ENCODE measurements at regions not wholly inside any gene's neighbourhood (a gene's known extent, or its start where the extent isn't known, plus 50 kb on each side); places are given as distances from the start of the nearest gene placed in this dataset.

DNA sequence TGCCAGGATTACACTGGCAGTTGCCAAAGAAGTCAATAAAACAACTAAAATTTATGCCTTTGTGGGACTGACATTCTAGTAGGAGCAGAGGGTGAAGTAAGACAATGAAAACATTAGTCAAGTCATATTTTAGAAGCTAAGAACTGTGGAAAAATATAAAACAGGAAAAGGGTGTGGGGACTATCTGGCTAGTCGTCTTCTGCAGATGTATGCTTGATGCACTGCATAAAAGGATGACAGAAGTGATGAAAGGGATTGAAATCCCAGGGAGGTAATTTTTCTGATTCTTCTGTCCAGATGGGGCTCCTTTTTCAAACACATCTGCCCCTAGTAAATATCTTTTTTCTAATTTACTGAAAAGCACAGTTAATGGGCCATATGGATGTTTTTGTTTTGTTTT is 706.3 kb downstream of the ADGRL2 start (continued):
- TF ChIP-seq AR (CRISPR knock-in tag; IDR thresholded peaks at IDR 0.05) (no peak), ZMAT4 (CRISPR knock-in tag; IDR thresholded peaks at IDR 0.05) (no peak), MXD4 (CRISPR knock-in tag; IDR thresholded peaks at IDR 0.05; ENCODE audit: borderline replicate concordance) (no peak), ATF1 (CRISPR knock-in tag; IDR thresholded peaks at IDR 0.05) (no peak), ERG (CRISPR knock-in tag; IDR thresholded peaks at IDR 0.05) (no peak), NFATC4 (CRISPR knock-in tag; IDR thresholded peaks at IDR 0.05) (no peak), ZNF317 (CRISPR knock-in tag; IDR thresholded peaks at IDR 0.05; ENCODE audit: borderline replicate concordance, low read depth) (no peak), ZNF219 (CRISPR knock-in tag; IDR thresholded peaks at IDR 0.05; ENCODE audit: borderline replicate concordance) (no peak), TEAD1 (CRISPR knock-in tag; IDR thresholded peaks at IDR 0.05) (no peak), HMGA2 (CRISPR knock-in tag; IDR thresholded peaks at IDR 0.05) (no peak)
- TF ChIP-seq, protein P1, sequence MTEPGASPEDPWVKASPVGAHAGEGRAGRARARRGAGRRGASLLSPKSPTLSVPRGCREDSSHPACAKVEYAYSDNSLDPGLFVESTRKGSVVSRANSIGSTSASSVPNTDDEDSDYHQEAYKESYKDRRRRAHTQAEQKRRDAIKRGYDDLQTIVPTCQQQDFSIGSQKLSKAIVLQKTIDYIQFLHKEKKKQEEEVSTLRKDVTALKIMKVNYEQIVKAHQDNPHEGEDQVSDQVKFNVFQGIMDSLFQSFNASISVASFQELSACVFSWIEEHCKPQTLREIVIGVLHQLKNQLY (CRISPR knock-in tag; IDR thresholded peaks at IDR 0.05), result no peak

DNA sequence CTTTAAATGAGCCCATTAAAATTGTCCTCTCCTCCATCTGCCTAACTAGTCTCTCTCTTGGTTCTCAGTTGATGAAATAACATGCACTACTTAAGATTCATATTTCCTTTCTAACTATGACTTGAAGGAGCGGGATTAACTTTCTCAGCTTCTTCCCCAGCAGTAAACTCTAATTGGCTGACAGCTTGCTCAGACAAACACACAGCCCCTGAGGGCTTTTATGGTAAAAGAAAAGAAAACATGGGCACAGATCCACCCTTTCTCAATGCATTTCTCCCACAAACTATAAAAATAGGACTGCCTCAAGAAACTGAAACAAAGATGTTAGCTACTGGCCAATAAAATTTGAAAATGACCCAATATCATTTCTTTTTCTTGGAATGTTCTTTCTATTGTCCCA is 703.1 kb downstream of the ADGRL2 start:
- Mint-ChIP-seq H3K36me3 (no peaks in the 10 kb centered on the region), H3K27ac (no peak overlapping the region), H3K4me3 (no peak overlapping the region), H3K9me3 (no peaks in the 10 kb centered on the region), H3K4me1 (0 out of 2 replicates have a peak, but pooled peaks cover 3% of the 10 kb centered on the region), H3K27me3 (ENCODE audit: low read depth) (no peaks in the 10 kb centered on the region)
- no peak for ATAC-seq
- POLR2A ChIA-PET, result no interaction called here
- DNase-seq (ENCODE audit: low spot score), result no peak
- no peak for TF ChIP-seq ZNF263 (CRISPR knock-in tag; IDR thresholded peaks at IDR 0.05; ENCODE audit: low read depth)
- no peak for TF ChIP-seq SOX15 (CRISPR knock-in tag; IDR thresholded peaks at IDR 0.05)
- TF ChIP-seq E2F5 (CRISPR knock-in tag; IDR thresholded peaks at IDR 0.05), result no peak
- TF ChIP-seq SMAD3 (CRISPR knock-in tag; IDR thresholded peaks at IDR 0.05; ENCODE audit: borderline replicate concordance), result no peak
- CTCF ChIA-PET, result no interaction called here

DNA sequence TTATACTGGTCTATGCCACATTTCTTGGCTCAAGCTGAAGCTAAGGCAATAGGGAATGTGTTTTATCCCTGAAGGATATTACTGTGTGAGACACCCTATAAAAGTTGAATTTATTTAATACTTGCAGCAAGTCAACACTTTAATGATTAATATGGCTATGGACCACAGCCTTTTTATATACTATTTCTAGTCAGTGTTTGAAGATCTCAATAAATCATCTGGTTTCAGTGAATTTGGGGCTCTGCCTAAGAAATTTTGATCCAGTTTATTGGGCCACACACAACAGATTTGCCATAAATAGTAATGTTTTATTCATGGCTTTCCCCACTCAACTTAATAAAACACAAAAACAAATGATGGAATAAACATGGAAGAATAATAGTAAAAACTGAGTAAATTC is 698.3 kb downstream of the ADGRL2 start:
- Mint-ChIP-seq H3K9me3 (peaks cover 42% of the 10 kb centered on the region), H3K4me1 (0 out of 2 replicates have a peak, but pooled peaks cover 3% of the 10 kb centered on the region), H3K27me3 (ENCODE audit: low read depth) (peaks cover 4% of the 10 kb centered on the region; the same call in 1 of the 2 replicates), H3K36me3 (peaks cover 38% of the 10 kb centered on the region), H3K27ac (no peak overlapping the region), H3K4me3 (no peak overlapping the region)
- ChIA-PET CTCF (no interaction called here), POLR2A (no interaction called here)
- ATAC-seq (no peak), DNase-seq (ENCODE audit: low spot score) (no peak)
- TF ChIP-seq SMAD3 (CRISPR knock-in tag; IDR thresholded peaks at IDR 0.05; ENCODE audit: borderline replicate concordance) (no peak), USF1 (CRISPR knock-in tag; IDR thresholded peaks at IDR 0.05) (no peak), EMX1 (CRISPR knock-in tag; IDR thresholded peaks at IDR 0.05) (no peak), GABPB1 (CRISPR knock-in tag; IDR thresholded peaks at IDR 0.05) (no peak), NR2C2 (CRISPR knock-in tag; IDR thresholded peaks at IDR 0.05) (no peak), FOXJ3 (CRISPR knock-in tag; IDR thresholded peaks at IDR 0.05; ENCODE audit: borderline replicate concordance) (no peak), ZBTB21 (CRISPR knock-in tag; IDR thresholded peaks at IDR 0.05; ENCODE audit: borderline replicate concordance) (no peak), OVOL2 (CRISPR knock-in tag; IDR thresholded peaks at IDR 0.05; ENCODE audit: borderline replicate concordance) (no peak), E2F5 (CRISPR knock-in tag; IDR thresholded peaks at IDR 0.05) (no peak), USF2 (CRISPR knock-in tag; IDR thresholded peaks at IDR 0.05) (no peak), MXD4 (CRISPR knock-in tag; IDR thresholded peaks at IDR 0.05; ENCODE audit: borderline replicate concordance) (no peak)
- TF ChIP-seq, protein P2, sequence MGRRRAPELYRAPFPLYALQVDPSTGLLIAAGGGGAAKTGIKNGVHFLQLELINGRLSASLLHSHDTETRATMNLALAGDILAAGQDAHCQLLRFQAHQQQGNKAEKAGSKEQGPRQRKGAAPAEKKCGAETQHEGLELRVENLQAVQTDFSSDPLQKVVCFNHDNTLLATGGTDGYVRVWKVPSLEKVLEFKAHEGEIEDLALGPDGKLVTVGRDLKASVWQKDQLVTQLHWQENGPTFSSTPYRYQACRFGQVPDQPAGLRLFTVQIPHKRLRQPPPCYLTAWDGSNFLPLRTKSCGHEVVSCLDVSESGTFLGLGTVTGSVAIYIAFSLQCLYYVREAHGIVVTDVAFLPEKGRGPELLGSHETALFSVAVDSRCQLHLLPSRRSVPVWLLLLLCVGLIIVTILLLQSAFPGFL (CRISPR knock-in tag; IDR thresholded peaks at IDR 0.05; ENCODE audit: borderline replicate concordance), result no peak
